ENCODE measurements at regions not wholly inside any gene's neighbourhood (a gene's known extent, or its start where the extent isn't known, plus 50 kb on each side); places are given as distances from the start of the nearest gene placed in this dataset.

- H3K4me3 ChIP-seq, result no peak overlapping the region
- intact Hi-C loops (cut with DNase I, micrococcal nuclease), result no loop called here
- H3K36me3 ChIP-seq (ENCODE audit: low read depth), result no peaks in the 10 kb centered on the region
- H3K9me3 ChIP-seq, result no peaks in the 10 kb centered on the region
- no peaks in the 10 kb centered on the region for H3K4me1 ChIP-seq (ENCODE audit: low read depth)
- TF ChIP-seq CTCF (IDR thresholded peaks at IDR 0.05), result no peak
- ATAC-seq (no peak), DNase-seq (no peak)
Measured at GRCh38 chr1:38102636-38103035, 56.0 kb upstream of the POU3F1 start.

DNA sequence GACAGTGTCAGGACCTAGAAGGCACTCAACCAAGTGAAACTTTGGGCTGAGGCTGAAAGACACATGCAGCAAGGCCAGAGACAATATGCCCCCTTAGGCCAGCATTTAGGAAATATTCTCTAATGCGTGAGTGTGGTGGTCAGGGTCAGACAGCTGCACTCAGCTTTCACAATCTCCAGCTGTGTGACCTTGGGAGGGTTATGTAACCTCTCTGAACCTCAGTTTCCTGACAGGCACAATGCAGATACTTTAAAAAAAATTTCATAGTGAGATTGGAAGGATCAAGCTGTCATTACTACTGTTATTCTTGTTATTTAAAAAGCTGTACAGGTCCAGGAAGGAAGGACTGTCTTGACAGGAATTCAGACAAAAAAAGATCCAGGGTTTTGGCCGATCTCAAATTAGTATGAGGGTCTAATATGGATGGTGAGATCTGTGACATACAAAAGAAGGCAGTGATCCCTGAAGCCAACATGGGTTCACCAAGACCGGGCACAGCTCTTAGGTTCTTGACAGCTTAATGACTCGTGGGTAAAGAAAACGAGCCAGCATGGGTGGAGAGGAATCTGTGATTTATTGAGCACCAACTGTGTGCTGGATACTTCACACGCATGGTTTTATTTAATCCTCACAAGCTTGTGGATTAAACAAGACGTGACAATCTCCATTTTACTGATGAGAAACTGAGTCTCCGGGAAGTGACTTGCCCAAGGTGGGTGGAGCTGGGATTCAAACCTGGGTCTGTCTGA, 54.6 kb upstream of the POU3F1 start:
- Histone ChIP-seq H3K9me3 (no peaks in the 10 kb centered on the region), H3K4me1 (ENCODE audit: low read depth) (peaks cover 2% of the 10 kb centered on the region), H3K36me3 (ENCODE audit: low read depth) (no peaks in the 10 kb centered on the region), H3K4me3 (no peak overlapping the region)
- no peak for DNase-seq
- intact Hi-C loops (cut with DNase I, micrococcal nuclease), result no loop called here
- no peak for ATAC-seq
- no peak for TF ChIP-seq CTCF (IDR thresholded peaks at IDR 0.05)

DNA sequence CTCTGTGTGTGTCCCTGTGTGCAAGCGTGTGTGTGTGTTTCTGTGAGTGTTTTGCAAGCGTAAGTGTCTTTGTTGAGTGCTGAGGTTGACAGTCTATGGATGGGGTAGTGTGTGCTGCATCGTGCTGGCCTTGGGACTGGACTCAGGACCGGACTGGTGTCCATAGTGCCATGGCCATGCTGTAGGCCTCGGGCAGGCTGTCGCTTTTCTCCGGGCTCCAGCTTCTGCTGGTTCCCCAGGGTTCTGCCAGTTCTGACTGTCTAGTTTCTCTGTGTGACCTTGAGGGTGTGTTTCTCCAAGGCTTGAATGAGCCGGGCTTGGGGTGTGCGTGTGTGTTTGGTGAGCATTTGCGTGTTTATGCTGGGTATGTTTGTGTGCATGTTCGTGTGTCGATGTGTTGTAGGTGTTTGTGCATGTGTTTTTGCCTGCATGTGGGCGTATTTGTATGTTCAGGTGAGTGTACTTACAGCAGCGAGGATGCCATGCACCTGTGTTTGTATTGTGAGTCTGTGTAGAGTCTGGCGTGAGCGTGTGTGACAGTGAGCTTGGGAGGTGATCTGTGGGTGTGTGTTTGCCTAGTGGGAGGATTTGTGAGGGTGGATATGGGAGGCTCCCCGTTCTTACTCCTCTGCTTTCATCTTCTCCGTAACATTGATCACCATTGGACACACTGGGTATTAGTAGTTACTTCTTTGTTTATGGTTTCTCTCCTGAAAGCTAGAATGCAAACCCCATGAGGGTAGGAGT, 51.7 kb upstream of the POU3F1 start:
- no peak overlapping the region for H3K4me3 ChIP-seq
- H3K9me3 ChIP-seq, result no peaks in the 10 kb centered on the region
- ATAC-seq, result peak; percentile 20
- no peak for DNase-seq
- no peak for TF ChIP-seq CTCF (IDR thresholded peaks at IDR 0.05)
- intact Hi-C loops (cut with DNase I, micrococcal nuclease), result no loop called here
- no peaks in the 10 kb centered on the region for H3K36me3 ChIP-seq (ENCODE audit: low read depth)
- H3K4me1 ChIP-seq (ENCODE audit: low read depth), result peaks cover 2% of the 10 kb centered on the region

GRCh38 chr1:38097284-38097898, 50.8 kb upstream of the POU3F1 start:
- Histone ChIP-seq H3K9me3 (no peaks in the 10 kb centered on the region), H3K4me1 (ENCODE audit: low read depth) (peaks cover 2% of the 10 kb centered on the region), H3K4me3 (no peak overlapping the region), H3K36me3 (ENCODE audit: low read depth) (no peaks in the 10 kb centered on the region)
- TF ChIP-seq CTCF (IDR thresholded peaks at IDR 0.05), result no peak
- ATAC-seq (peak; percentile 37), DNase-seq (peak in 1 of 3 donors; percentile 5)
- intact Hi-C loops (cut with DNase I, micrococcal nuclease), result no loop called here

Measured in mucosa of descending colon (tissue), 3 donors.